Calu3 (cell line): ENCODE measurements at regions not wholly inside any gene's neighbourhood (a gene's known extent, or its start where the extent isn't known, plus 50 kb on each side); places are given as distances from the start of the nearest gene placed in this dataset.

Experiments
- BruUV-seq: library from RNA; stranded (reverse); fragments of 400-500 nt; replicated peaks from 2 replicates; lab custom pipeline; 2021; lab: Mats Ljungman, UMichigan
- CTCF ChIA-PET: fragments of 300-600 bp; sonication (Branson Sonifier 250); formaldehyde crosslinking; loops from one replicate; lab custom pipeline; 2022; ENCODE audit warnings: antibody characterized with exemption; lab: Charles Lee
- DNase-seq: peaks from one replicate; pipeline ENCODE4 v3.0.0; 2022
- H3K27ac Mint-ChIP-seq: one replicate; pipeline ENCODE4 v1.8.0; 2022; ENCODE audit warnings: mixed read lengths; ENCODE audit not compliant: unreplicated experiment
- H3K27me3 Mint-ChIP-seq: one replicate; pipeline ENCODE4 v1.8.0; 2022; ENCODE audit warnings: mixed read lengths; ENCODE audit not compliant: unreplicated experiment
- H3K36me3 Mint-ChIP-seq: one replicate; pipeline ENCODE4 v1.8.0; 2022; ENCODE audit warnings: mild to moderate bottlenecking, moderate library complexity, mixed read lengths; ENCODE audit not compliant: insufficient read depth, unreplicated experiment
- H3K4me1 Mint-ChIP-seq: one replicate; pipeline ENCODE4 v1.8.0; 2022; ENCODE audit warnings: mild to moderate bottlenecking, low read depth, mixed read lengths; ENCODE audit not compliant: unreplicated experiment
- H3K4me3 Mint-ChIP-seq: one replicate; pipeline ENCODE4 v1.8.0; 2022; ENCODE audit warnings: mild to moderate bottlenecking, low read depth, moderate library complexity, mixed read lengths; ENCODE audit not compliant: unreplicated experiment
- H3K9me3 Mint-ChIP-seq: one replicate; pipeline ENCODE4 v1.8.0; 2022; ENCODE audit warnings: low read depth, mixed read lengths; ENCODE audit not compliant: unreplicated experiment
- intact Hi-C: fragments of 100-400 bp; cut with micrococcal nuclease; formaldehyde crosslinking; loops from one replicate; pipeline ENCODE4 v1.10.0; 2022; ENCODE audit not compliant: unreplicated experiment
- TF ChIP-seq, protein P1 (sequence below): fragments of 200-600 bp; IDR thresholded peaks from one replicate; pipeline ENCODE4 v1.8.0; 2022; ENCODE audit warnings: antibody characterized with exemption; ENCODE audit not compliant: unreplicated experiment

DNA sequence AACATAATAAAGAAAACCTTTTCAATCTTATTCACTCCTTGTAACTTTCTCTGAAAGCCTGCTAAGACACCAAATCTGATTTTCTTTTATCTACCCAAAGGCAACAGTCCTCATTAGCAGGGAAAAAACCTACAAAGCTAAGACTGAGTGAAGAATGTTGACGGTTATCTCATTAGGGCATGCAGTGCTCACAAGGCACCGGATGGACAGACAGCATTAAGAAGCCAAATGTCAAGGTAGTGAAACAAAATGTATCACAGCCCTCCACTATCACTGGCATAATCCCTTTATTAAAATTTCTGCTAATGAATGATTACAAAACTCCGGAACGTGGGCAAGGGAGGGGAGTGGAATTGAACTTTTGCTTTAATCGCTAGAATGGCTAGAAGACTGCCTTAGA, 442.8 kb downstream of the NEBL start:
- Mint-ChIP-seq H3K27ac (no peak overlapping the region), H3K4me3 (no peak overlapping the region), H3K27me3 (no peaks in the 10 kb centered on the region), H3K4me1 (no peaks in the 10 kb centered on the region), H3K9me3 (peaks cover 9% of the 10 kb centered on the region), H3K36me3 (no peaks in the 10 kb centered on the region)
- BruUV-seq, result no TSS peak
- CTCF ChIA-PET, result no interaction called here
- TF ChIP-seq, protein P1, sequence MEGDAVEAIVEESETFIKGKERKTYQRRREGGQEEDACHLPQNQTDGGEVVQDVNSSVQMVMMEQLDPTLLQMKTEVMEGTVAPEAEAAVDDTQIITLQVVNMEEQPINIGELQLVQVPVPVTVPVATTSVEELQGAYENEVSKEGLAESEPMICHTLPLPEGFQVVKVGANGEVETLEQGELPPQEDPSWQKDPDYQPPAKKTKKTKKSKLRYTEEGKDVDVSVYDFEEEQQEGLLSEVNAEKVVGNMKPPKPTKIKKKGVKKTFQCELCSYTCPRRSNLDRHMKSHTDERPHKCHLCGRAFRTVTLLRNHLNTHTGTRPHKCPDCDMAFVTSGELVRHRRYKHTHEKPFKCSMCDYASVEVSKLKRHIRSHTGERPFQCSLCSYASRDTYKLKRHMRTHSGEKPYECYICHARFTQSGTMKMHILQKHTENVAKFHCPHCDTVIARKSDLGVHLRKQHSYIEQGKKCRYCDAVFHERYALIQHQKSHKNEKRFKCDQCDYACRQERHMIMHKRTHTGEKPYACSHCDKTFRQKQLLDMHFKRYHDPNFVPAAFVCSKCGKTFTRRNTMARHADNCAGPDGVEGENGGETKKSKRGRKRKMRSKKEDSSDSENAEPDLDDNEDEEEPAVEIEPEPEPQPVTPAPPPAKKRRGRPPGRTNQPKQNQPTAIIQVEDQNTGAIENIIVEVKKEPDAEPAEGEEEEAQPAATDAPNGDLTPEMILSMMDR, result no peak
- DNase-seq, result no peak
- intact Hi-C loops, result no loop called here

DNA sequence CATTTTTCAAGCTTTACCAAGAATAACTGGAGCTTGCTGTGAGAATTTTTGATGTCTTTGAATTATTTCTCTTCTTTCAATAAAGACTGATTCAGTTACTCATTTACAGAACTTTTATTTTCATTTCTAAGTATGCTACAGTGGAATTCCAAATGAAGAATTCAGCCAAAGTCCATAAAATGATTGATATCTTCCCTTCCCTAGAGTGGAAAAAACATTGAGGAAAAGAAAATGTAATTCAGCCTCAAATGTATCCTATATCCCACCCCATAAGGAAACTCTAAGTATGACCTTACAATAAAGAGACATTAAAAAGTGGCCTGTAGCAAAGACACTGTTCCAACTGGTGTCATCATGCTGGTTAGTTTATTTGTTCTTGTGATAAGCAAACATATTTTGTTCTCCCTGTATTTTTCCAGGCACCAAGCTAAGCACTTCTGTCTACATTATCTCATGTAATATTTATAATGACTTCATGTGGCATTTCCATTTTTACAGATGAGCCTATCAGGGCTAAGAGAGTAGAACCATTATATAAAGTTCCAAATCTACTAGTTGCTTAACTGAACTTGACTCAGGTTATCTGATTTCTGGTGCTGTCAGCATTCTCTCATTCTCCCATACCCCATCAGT, 450.4 kb downstream of the NEBL start:
- DNase-seq, result no peak
- Mint-ChIP-seq H3K27me3 (no peaks in the 10 kb centered on the region), H3K9me3 (peaks cover 13% of the 10 kb centered on the region), H3K4me3 (no peak overlapping the region), H3K27ac (no peak overlapping the region), H3K4me1 (no peaks in the 10 kb centered on the region), H3K36me3 (no peaks in the 10 kb centered on the region)
- no TSS peak for BruUV-seq
- CTCF ChIA-PET, result no interaction called here
- TF ChIP-seq, protein P1, result no peak
- intact Hi-C loops, result no loop called here

DNA sequence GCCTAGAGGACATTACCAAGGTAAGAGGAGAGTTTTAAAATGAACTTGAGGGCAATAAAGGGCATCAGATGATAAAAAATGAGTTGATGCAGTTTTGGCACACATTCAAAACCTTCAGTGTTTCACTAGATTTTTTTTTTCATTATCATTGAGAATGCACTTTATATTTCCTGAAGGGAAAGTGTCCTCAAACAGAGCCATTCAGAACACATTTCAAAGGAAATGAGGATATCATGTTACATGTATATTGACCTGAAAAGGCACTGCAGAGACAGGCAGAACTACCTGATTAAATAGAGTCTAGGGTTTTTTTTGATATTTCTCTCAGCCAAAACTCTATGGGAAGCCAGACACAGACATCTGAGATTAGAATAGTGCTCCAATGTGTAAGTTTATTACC, 454.0 kb downstream of the NEBL start:
- H3K9me3 Mint-ChIP-seq, result peaks cover 21% of the 10 kb centered on the region
- no TSS peak for BruUV-seq
- TF ChIP-seq, protein P1, result no peak

DNA sequence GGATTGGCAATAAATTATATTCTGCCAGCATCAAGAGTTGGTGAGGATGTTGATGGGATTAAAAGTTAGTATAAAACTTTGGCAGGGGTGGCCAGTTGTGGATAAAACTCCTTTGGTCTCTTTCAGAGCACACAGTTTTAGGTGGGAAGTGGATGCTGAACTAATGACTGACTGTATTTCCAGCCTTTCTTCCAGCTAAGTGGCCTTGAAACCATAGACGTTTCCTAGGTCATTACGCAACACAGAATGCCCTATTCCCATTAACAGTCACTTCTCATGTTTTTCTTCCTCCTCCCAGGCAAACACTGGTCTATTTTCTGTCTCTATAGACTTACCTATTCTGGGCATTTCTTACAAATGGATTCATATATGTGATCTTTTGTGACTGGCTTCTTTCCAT, 467.4 kb downstream of the NEBL start:
- TF ChIP-seq, protein P1, result no peak
- no peaks in the 10 kb centered on the region for H3K4me1 Mint-ChIP-seq
- no TSS peak for BruUV-seq
- peaks cover 25% of the 10 kb centered on the region for H3K9me3 Mint-ChIP-seq
- DNase-seq, result no peak
- intact Hi-C loops, result no loop called here
- no peak overlapping the region for H3K27ac Mint-ChIP-seq
- no peaks in the 10 kb centered on the region for H3K36me3 Mint-ChIP-seq
- CTCF ChIA-PET, result no interaction called here
- no peaks in the 10 kb centered on the region for H3K27me3 Mint-ChIP-seq
- no peak overlapping the region for H3K4me3 Mint-ChIP-seq

More for the DNA sequence above, 454.0 kb downstream of the NEBL start:
- no peak overlapping the region for H3K27ac Mint-ChIP-seq
- CTCF ChIA-PET, result no interaction called here
- intact Hi-C loops, result no loop called here
- no peaks in the 10 kb centered on the region for H3K27me3 Mint-ChIP-seq
- H3K4me3 Mint-ChIP-seq, result no peak overlapping the region
- no peaks in the 10 kb centered on the region for H3K36me3 Mint-ChIP-seq
- no peaks in the 10 kb centered on the region for H3K4me1 Mint-ChIP-seq
- DNase-seq, result no peak
